ENCODE measurements at regions not wholly inside any gene's neighbourhood (a gene's known extent, or its start where the extent isn't known, plus 50 kb on each side); places are given as distances from the start of the nearest gene placed in this dataset.

DNA sequence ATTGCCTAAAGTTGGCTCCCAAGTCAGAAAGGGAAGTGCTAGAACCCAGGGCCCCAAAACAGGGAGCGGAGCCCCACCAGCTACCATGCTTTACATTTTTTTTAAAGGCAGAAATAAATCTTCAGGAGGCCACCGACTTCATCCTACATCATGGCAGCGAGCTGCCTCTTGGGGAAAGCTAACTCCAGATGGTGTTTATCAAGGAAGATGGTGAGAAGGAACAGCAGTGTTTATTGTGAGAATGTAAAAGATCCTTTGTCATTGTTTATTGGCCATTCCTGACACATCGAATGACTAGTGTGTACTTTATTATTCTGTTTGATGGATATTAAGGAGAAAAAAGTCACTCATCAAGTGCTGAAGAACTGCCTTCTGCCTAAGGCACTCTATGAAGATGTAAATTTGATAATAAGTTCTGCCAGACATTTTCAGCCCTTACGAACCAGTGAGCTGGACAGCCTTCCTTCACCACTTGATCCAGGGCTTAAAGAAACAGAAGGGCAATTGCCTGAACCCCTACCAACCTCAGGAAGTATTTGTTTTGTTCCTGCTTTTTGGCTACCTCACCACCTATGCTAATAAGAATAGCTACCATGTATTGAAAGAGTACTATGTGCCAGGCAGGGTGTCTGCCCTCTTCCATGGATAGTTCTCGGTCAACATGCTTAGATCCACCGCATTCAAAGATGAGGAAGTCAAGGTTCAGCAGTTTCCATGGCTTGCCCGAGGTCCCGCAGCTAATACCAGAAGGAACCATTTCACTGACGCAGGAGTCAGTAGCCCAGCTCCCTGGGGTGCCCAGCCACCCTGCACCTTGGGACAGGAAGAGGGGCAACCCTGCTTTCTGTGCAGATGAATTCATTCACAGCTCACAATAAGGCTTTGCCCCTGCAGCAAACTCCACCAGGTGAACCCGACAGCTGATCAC is 194.7 kb upstream of the RREB1 start:
- DNase-seq = no peak

DNA sequence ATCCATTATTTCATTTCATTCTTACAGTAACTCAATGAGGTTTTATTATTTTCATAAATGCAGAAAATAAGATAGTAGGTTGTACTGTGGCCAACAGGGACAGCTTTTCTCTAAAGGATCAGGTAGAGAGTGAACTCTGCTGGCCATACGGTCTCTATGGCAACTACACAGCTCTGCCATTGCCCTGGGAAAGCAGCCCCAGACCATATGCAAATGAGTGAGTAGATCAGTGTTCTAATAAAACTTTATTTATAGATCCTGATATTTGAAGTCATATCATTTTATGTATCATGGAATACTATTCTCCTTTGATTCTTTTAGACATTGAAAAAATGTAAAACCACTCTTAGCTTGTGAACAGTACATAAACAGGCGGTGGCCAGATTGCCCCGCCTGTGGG is 192.5 kb upstream of the RREB1 start:
- DNase-seq = no peak

DNA sequence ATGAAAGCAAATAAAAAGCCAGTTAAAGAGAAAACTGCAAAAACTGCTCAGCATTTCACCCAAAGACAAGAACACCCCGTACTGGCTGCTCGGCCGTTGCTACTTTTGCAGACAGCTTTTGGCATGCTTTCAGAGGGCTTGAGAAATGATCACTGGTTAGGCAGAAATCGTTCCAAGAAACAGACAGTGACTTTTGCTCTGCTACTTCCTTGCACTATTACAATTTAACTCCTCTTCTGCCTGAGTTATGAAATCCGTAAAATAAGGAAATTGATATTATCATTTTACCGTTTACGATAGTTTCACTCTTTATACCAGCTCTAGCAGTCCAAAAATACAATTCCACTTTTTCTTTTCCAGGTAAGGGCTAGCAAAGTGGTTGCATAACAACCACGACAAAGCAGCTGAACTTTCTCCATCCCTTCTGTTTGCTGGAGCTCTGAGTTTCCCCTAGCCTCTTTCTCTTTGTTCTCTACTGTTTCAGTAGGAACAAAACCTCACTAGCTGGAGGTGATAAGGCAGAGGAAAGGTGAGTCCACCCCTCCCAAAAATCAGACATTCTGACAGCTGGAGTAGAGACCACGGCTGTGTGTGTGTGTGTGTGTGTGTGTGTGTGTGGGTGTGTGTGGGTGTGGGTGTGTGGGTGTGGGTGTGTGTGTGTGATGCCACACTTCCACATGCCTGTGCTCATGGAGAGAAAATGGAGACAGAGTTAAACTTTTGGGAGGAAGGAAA is 191.8 kb upstream of the RREB1 start:
- DNase-seq = peak in 14 of 56 donors; percentile 4 to 29 (median 10)

DNA sequence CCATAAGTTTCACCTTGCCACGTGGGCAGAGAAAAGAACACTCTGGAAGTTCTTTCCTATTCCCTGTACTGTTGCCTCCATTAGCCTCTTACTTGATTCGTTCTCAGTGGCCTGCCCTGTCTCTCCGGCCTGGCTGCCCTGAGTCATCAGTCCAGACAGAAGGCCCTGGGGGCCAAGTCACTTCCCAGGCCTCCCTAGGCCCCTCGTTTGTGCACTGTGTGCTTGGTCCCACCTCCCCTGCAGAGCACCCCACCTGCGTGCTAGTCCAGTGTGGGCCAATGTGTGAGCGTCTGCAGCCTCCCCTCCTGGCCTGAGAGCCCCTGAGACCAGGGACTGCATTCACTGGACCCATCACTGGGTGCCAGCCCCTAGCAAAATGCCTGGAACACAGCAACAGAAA is 191.2 kb upstream of the RREB1 start:
- DNase-seq = no peak

DNA sequence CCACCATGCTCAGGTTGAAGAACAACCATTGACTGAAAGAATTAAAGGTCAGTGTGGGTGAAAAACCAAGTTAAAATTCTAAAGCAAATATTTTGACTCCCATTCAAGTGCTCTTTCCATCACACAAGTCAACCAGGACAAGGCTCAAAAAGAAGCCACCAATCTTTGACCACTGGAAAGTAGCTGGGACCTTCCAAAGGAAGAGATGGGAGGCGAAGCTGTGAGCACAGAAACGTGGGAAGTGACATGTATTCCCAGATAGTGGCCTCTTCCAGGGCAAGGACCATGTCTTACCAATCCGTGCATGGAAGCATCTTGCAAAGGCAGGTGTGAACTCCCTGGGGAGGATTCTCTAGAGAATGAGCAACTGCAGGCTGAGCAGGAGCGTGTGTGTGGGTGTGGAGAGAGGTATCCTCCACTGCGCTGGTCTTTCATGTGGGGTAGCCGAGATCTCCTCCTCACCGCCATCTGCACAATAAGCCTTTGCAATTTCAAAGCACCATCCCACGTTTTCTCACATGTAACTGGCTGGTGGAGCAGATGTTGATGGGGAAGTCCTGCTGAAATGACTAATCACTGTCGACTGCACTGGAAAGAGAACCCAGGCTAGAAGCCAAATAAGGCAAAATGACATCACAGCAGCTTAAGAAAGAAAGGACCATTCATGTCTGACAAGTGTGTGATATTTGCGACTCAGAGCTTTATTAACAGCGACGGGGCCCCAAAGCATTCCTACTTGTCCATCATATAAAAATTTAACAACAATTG is 189.4 kb upstream of the RREB1 start:
- peak in 21 of 56 donors; percentile 4 to 57 (median 21) for DNase-seq

DNA sequence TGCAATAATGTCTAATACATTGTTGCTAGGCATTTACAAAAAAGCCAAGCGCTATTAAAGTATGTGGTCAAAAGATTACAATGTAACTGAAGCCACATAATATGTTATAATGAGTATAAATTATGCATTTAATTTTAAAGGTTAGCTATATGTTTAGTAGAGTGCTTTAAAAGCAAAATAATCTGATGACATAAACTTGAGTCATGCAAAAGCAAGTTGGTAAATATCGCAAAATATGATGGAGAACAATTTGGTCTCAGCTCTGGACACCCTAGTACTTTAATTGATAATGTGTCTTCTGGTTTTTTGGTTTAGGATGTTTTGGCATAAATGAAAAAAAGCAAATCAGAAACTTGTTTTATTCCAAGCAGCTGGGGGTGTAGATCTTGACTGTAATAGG is 188.6 kb upstream of the RREB1 start:
- no peak for DNase-seq

DNA sequence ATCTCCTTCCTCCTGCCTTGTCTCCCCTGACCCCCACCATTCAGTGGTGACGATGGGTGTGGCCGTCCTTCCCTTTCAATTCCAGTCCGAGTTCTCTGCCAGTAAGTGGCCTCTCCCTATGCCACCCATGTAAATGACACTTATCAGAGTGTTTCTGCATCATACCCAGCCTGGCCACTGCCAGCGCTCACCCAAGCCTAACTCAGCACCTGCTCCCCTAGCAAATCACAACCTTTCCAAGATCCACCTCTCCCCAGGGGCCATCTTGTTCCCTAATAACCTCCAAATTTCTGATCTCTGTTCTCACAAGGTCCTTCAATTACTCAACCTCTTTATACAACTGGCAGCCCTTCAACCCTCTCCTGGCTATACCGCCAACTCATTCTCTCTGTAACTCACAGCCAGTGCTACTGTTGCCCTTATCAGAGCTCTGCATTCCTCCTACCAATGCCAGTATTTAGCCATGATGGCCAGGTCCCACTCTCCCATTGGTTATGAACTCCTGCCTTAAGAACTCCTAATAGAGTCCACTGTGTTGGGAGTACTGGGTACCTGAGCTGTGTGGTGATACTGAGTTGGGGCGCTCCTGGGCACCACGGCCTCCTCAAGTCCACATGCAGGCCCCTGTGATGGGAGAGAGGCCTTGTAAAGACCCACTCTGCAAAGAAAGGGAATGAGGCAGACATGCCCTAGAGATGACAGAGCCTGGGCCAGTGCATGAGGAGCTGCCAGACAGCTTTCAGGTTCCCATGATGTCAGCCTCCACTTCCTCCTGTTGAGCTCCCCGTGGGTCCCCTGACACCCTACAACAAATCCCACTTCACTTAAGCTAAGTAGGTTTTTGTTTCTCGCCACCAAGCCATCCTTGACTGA is 187.4 kb upstream of the RREB1 start:
- DNase-seq = no peak

DNA sequence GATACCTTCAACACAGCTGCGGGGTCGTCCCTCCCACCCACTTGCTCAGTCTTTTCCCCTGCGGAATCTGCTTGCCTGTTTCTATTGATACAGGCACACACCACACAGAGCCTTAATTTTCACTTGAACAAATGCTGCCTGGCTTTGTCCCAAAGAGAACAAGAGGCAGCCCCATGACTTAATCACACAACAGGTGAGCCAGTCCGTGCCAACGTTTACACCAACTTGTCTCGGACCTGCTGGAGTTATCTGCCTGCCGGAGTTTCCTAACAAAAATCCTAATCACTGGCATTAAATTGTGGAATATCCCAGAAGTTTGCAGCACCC is 186.8 kb upstream of the RREB1 start:
- no peak for DNase-seq

DNA sequence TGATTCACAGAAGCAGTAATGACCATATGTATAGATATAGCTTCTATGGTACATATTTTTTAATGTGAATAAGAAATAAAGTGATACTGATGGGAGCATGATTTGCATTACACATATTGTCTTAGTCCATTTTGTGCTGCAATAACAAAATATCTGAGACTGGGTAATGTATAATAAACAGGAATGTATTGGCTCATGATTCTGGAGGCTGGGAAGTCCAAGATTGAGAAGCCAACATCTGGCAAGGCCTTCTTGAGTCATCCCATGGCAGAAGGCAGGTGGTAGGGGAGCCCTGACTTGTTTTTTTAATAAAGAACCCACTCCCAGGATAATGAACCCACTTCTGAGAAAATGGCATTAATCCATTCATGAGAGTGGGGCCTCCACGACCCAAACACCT is 185.6 kb upstream of the RREB1 start:
- no peak for DNase-seq

DNA sequence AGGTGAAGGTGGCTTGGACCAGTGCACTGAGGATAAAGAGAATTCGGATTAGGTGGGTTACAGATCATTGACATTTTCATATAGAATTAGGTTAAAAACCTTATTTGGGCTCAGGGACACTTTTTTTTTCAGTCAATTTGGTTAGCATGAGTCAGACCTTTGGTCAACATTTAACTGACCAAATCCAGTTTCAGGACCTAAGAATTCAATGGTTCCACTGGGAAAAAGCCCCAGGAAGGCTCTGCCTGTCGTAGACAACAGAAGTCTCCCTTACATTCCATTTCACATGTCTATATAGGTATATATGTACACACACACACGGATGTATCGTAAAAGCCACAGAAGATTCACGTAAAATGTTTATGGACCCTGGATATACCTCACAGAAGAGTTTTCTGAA is 184.2 kb upstream of the RREB1 start:
- DNase-seq = no peak

DNA sequence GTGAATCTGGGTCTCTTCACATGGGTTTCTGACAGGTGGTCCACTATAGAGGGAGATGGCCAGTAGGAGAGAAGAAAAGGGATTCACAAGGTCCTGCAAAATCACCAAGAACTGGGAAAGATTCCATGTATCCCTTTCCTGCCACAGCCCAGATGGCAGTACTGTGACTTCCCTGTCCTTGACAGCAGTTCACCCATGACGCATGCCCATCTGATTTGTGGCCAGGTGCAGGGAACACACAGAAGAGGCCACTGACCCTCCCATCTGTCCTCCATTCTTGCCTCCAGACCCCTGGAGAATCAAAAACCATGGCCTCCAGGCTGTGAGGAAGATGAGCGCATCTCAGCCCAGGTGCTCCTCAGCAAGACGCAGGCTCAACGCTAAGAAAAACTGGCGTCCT is 183.1 kb upstream of the RREB1 start:
- DNase-seq = no peak

DNA sequence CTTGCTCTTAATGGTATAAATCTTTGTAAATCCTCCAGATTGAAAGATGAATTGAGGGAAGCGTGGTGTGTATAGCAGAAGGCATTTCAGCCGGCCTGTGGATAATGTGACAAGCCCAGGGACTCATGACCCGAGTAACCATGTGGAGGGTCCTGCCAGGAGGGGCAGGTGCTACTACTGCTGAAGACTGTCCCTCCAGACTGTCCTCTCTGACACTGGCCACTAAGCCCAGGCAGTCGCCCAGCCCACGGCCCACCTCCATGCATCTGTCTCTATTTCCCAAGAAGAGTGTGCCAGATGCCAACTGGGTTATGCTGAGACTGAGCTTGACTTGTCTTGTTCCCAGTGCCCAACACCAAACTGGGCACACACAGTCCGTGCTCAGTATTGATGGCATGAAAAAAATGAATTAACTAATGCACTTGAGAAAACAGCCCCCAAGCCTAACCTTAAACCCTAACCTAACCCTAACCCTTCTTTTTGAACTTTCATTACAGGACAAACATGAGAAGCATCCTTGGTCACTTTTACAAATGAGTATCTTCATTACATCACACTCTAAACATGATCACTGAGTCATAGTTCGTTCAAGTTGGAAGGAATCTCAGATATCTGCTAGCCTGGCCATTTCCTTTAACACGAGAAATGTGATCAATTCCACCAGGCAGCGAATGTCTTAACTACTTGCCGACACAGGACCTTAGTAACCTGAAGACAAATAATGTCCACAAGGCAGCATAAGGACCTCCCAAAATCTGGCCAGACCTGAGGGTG is 182.2 kb upstream of the RREB1 start:
- no peak for DNase-seq

DNA sequence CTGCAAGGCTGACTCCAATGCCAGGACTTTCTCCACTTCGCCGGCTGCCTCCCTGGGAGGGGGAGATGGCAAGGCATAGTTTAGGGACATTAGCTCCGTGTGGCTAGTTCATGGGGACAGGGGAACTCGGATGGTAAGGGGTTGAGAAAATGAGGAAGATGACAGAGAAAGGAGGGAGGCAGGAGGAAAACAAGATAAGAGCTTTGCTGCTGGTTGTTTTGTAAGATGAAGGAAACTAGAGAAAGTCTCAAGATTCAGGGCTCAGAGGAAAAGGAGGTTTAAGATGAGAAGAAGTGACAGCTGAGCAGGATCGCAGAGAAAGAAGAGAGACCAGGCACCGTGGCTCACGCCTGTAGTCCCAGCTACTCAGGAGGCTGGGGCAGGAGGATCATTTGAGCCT is 180.9 kb upstream of the RREB1 start:
- DNase-seq = no peak

DNA sequence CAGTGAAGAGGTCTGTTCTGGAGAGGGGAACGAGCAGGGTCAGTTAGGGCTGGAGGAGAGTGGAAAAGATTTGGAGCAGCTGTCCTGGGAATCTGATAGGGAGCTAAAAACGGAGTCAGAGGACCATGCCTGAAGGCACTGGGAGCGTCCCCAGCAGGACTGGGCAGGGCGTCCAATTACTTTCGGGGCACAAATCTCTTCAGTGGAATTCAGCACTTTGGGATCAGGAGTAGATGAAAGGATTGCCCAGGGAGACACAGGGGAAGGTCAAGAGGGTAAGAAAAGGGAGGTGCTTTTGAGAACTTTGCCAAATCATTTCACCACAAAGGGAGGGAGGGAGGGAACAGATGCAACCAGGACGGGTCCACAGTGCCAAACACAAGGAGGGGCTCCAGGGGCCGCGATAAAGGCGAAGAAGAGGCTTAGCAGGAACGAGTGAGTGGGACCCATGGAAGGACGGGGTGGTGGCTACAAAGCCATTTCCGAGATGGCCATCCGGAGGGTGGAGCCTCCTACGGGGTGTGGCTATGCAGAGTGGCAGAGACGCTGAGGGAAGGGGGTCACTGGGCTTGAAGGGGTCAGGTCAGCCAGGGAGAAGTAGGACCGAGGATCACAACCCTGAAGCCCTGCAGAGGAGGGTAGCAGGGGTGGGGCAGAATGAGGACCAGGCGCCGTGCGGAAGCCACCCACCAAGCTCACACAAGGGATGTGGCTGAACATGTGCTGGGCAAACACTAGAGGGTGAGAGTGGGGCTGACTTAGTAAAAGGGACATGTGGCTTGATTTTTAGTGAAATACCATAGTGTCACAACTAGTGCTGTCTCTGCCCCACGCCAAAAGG is 180.0 kb upstream of the RREB1 start:
- DNase-seq = no peak

DNA sequence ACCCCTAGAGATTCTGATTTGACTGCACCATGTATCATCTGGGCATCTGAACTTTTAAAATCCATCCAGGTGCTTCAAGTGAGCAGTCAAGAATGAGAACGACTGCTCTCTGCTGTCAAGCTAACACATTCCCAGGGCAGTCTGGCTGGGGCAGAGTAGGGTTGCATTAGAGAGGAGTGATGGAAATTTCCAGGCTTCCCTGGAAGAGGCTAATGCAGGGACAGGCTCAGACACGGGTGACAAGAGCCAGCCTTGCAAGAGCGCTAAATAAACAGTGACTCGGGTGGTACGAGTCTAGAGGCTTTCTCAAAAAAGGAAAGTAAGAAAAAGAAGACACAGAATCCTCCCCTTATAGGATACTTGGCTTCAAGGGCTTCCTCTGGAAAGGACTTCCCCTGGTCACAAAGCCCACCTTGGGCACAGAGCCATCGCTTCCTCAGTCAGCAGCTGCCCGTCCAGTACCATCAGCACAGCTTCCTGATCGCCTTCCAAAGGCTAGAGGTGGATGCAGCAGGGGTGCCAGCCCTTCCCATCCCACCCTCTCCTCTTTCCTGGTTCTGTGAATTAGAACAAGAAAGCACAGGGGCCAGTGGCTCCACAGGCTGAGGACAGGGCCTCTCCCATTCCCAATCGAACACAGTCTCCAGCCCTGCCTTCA is 177.4 kb upstream of the RREB1 start:
- no peak for DNase-seq

DNA sequence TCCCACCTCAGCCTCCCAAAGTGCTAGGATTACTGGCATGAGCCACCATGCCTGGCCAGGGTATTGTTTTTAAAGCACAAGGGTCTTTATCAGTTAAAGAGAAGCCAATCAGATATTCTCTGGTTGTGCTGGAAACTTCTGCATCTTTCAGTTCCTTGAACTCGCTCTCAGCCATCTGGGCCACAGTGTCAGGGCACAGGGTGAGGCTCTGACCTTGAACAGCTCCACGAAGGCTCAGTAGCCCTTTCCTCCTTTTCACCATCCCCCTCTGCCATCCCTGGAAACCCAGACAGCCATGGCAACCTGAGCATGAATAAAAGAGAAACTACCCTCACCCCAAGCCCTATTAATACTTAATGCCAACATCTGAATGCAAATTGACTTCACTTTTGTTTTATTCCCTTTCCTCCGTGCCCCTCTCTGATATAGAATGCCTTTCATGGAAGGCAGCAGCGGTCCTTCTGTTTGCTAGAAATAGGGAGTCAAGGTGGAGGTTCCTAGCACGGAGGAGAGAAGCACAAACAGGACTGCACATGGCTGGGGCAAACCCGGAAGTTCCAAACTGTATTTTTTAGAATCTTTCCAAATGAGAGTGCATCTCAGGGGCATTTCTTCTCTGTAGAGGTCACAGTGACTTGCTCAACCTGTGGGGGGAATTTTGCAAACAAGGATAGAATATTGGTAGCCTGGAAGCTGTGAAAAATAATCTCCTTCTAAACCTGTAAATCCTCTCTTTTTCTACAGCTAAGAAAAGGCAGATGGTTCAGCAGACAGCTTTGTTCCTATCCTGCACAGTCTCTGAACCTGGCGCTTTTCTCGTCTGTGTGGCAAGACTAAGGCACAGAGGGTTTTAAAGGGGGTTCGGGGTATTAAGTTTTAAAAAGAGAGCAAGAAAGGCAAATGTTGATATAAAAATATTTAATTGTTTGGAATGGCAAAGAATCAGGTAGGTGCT is 176.4 kb upstream of the RREB1 start:
- no peak for DNase-seq

DNA sequence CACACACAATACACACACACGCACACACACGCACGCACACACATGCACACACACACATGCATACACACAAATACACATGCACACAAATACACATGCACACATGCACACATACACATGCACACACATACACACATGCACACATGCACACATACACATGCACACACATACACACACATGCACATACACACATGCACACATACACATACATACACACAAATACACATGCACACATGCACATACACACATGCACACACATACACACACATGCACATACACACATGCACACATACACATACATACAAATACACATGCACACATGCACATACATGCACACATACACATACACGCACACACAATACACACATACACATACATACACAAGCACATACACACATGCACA is 175.4 kb upstream of the RREB1 start:
- DNase-seq = no peak

DNA sequence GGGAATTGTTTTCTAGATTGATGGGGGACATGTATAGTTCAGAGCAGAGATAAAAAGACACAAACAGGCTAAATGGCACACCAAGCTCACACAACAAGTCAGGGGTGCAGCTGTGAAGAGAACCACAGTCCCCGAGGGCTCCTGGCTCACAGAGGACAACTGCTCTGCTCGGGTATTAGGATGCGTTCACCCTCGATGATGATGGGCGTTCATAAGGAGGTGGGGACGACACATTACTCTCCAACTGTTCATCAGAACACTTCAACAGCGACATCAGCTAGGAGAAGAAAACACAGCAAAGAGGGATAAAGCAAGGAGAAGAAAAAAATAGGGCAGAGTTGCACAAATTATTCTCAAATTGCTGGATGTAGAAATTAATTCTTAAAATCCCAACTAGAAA is 174.8 kb upstream of the RREB1 start:
- DNase-seq = no peak

All from amygdala (tissue), 56 donors.